Stimulated activated CD4-positive, alpha-beta T cell treated with anti-CD3 and anti-CD28 coated beads, Interleukin-4, amount 100 ng/mL, for 48 hours (primary cell): ENCODE measurements at regions not wholly inside any gene's neighbourhood (a gene's known extent, or its start where the extent isn't known, plus 50 kb on each side); places are given as distances from the start of the nearest gene placed in this dataset.

Source experiments
- DNase-seq, 2 donors: peaks; one replicate each; pipeline ENCODE4 v3.0.0-alpha.2; 2020; ENCODE audit warnings: low read depth in 2 of 2

- DNase-seq, result no peak
These were observed 120.0 kb downstream of the BEGAIN start for GRCh38 chr14:100467046-100467750.

- no peak for DNase-seq
These were observed 119.3 kb downstream of the BEGAIN start for GRCh38 chr14:100467939-100468338.

- DNase-seq, result no peak
These were observed 118.7 kb downstream of the BEGAIN start for GRCh38 chr14:100468557-100468956.

GRCh38 chr14:100469632-100470522 is 117.3 kb downstream of the BEGAIN start:
- DNase-seq, result no peak

- no peak for DNase-seq
These were observed 116.7 kb downstream of the BEGAIN start for GRCh38 chr14:100470523-100470897.

- no peak for DNase-seq
These were observed 115.7 kb downstream of the BEGAIN start for GRCh38 chr14:100471441-100472093.

- no peak for DNase-seq
These were observed 115.1 kb downstream of the BEGAIN start for GRCh38 chr14:100472094-100472455.

GRCh38 chr14:100472491-100472890 is 114.7 kb downstream of the BEGAIN start:
- no peak for DNase-seq

- no peak for DNase-seq
These were observed 114.0 kb downstream of the BEGAIN start for GRCh38 chr14:100473249-100473648.

- no peak for DNase-seq
These were observed 113.0 kb downstream of the BEGAIN start for GRCh38 chr14:100474196-100474595.

- no peak for DNase-seq
These were observed 111.9 kb downstream of the BEGAIN start for GRCh38 chr14:100475268-100475667.

GRCh38 chr14:100476012-100476822 is 111.0 kb downstream of the BEGAIN start:
- no peak for DNase-seq

- no peak for DNase-seq
These were observed 102.5 kb downstream of the BEGAIN start for GRCh38 chr14:100484531-100485267.

- DNase-seq, result peak; percentile 44 to 67
These were observed 101.0 kb downstream of the BEGAIN start for GRCh38 chr14:100486025-100486828.
